ENCODE measurements at regions not wholly inside any gene's neighbourhood (a gene's known extent, or its start where the extent isn't known, plus 50 kb on each side); places are given as distances from the start of the nearest gene placed in this dataset.

DNA sequence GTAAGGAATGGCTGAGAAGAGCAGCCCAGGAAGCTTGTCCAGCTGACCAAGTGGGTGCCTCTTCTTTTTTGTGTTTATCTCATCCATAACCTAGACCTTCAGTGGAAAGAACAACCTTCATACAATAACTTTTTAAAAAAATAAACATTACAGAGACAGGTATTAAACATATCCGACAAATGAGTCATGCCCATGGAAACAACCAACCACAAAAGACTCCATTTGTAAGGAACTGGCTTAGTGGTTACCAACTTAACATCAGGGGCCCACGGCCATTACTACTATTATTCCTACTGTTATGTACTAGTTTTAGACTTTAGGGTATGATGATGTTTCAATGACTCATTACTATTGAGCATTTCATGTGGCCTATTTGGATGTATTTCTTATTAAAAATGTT, 191.7 kb upstream of the SERP2 start:
- no peak for DNase-seq (ENCODE audit: low read depth in 2 of 2)

DNA sequence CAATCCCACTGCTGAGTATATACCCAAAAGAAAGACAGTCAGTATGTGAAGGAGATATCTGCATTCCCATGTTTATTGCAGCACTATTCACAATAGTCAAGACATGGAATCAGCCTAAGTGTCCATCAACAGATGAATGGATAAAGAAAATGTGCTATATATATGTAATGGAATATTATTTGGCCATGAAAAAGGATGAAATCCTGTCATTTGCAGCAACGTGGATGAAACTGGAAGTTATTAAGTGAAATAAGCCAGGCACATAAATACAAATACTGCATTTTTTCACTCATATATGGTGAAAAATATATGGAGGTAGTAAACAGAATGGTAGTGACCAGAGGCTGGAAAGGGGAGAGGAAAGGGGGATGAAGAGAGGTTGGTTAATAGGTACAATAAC, 188.9 kb upstream of the SERP2 start:
- no peak for DNase-seq (ENCODE audit: low read depth in 2 of 2)

GRCh38 chr13:44188257-44188656, 185.4 kb upstream of the SERP2 start:
- DNase-seq (ENCODE audit: low read depth in 2 of 2), result no peak

GRCh38 chr13:44189085-44189484, 184.5 kb upstream of the SERP2 start:
- DNase-seq (ENCODE audit: low read depth in 2 of 2), result no peak

DNA sequence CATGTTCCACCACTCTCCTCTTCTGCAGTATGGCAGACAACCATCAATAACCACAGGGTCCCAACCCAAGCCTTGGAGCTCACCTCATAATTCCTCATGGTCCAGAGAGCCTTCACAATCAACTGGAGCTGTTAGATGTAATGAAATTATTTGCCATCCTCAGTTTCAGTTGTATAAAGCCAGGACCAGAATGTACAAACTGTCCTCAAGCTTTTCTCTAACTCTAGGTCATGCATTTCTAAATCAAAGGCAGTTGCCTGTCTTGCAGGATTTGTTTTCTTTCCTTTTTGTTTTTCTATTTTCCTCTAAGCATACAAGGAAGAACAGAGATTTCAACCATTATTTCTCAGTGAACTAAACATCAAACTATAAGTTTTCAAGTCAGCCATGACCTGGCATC, 182.5 kb upstream of the SERP2 start:
- no peak for DNase-seq (ENCODE audit: low read depth in 2 of 2)

DNA sequence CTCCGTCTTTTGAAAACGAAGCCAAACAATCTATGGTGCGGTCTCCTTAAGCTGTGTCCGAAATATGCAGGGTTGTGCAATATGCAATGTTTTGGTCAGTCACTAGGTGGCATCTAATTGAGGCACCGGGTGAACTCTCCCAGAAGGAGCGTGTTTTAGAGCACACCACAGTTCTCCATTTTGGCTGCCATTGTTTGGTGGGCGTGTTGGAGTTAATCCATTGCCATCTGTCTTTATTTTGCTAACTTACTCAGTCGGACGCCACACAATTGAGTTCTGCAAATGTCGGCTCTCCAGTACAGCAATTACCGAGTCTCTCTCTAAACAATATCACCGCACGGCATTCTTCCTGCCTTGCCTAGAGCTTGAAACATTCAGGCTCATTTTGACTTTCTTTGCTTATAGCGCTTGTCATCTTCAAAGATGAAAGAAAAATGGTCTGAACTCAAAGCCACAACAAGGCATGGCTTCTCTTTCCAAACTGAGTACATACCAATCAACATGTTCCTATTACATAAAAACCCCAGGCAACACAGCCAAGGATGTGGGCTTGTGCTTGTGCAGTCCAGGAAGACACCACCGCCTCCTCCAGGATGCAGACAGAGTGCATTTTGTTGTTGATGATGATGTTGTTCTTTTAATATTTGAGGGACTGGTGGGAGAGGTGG, 182.0 kb upstream of the SERP2 start:
- DNase-seq (ENCODE audit: low read depth in 2 of 2), result peak; percentile 1 to 13

DNA sequence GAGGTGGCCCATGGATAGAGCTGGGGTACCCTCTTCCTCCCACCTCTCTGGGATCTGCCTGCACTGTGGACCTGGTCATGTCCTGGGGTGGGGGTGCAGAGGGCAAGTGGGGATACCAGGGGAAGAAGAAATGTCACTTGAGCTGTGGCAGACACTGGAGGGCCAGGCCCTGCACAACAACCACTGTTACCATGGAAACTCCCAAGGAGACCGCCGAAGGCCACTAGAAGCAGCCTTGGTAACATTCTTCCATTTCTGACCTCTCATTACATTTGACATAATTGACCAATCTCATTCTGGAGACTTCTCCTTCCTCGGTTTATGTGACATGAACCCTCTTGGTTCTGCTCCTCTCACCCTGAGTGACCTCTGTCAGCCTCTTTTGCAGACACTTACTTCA, 179.9 kb upstream of the SERP2 start:
- no peak for DNase-seq (ENCODE audit: low read depth in 2 of 2)

GRCh38 chr13:44195245-44195644, 178.4 kb upstream of the SERP2 start:
- DNase-seq (ENCODE audit: low read depth in 2 of 2), result no peak

GRCh38 chr13:44196196-44196751, 177.3 kb upstream of the SERP2 start:
- no peak for DNase-seq (ENCODE audit: low read depth in 2 of 2)

- DNase-seq (ENCODE audit: low read depth in 2 of 2), result no peak
These were observed 175.5 kb upstream of the SERP2 start for GRCh38 chr13:44197791-44198770.

GRCh38 chr13:44198826-44199225, 174.8 kb upstream of the SERP2 start:
- DNase-seq (ENCODE audit: low read depth in 2 of 2), result no peak

DNA sequence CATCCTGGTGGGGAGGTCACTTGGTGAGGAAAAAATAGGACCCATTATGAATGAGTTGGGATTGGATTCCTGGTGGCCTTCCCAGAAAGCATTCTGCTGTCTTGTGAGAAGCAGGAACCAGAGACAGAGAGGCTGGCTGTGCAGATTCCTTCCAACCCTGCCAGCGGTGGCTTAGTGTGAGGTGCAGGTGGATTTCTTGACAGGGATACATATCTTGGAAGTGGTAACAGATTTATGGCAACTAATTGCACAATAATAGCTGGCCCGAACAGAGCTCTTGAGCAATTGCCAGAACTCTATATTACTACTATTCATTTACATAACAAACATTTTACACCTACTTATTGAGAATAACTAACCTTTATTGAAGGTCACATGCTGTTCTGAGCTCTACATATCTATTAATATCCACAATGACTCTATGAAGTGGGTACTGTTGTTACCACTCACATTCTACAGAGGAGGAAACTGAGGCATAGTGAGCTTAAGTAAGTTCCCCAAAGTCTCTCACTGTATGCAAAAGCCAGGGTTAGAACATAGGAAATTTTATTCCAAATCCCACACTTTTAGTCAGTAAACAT, 173.9 kb upstream of the SERP2 start:
- DNase-seq (ENCODE audit: low read depth in 2 of 2), result no peak

DNA sequence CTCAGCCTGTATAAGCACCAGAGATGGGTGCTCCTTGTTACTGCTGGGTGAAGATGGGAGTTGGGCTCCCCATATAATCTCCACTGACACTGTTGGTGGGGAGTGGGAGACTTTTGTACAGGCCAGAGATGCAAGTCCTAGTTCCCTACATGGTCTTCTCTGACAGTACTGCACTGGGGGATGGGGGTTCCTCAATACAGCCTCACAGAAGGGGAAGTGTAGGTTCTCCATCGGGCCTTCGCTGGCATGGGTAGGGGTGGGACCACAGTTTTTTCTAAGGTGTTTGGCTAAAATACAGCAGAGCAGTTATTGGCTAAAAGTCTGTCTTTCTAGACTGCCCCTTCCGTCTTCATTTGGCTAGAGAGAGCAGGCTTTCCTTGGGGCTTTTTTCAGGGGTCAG, 167.2 kb upstream of the SERP2 start:
- DNase-seq (ENCODE audit: low read depth in 2 of 2), result no peak

DNA sequence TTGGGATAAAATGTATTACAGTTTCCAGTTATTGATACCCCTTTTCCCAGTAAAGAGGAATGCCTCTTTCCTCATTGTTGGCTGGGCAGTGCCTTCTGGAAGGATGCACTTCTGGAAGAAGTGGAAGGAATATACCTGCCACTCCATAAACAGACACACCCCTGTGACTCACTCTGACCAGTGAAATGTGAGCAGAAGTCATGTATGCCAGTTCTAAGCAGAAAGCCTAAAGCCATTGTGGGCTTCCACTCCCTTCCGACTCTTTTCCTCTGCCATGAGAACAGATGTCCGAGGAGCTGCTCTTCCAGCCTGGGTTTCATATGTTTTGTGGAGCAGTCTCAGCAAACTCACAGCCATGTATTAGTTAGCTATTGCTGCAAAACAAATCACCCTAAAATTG, 166.1 kb upstream of the SERP2 start:
- no peak for DNase-seq (ENCODE audit: low read depth in 2 of 2)

DNA sequence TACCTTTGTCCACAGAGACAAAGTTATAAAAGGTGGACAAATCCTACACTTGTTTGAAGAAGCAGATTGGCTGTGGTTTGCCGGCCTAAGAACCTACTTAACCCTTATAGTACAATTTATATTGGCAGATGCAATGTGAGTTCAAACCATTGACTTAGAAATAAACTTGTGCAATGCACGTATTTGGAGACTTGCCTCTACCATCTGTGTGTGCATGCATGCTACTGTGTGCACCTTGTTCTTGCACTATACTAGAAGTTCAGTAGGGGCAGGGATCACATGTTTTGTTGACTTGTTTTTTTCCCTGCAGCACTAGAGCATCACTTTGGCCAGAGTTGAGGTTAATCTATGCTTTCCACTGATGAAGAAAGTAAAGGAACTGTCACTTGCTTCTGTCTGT, 163.1 kb upstream of the SERP2 start:
- no peak for DNase-seq (ENCODE audit: low read depth in 2 of 2)

DNA sequence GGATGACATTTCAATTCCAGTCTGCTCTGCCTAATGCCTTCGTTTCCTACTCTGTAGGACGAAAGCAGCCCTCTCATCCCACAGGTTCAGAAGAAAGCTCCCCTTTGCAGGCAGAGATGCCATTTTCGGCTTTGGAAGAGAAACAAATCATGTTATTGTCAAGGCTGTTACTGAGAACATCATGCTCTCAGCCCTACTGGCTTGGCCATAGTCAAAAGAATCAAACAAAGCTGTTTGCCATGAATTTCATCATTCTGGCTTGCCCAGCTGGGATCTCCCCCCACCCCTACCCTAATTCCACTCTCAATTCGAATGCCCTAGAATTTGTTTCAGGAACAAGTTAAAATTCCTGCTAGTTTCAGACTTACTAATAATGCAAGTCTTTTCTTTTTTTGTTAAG, 162.3 kb upstream of the SERP2 start:
- no peak for DNase-seq (ENCODE audit: low read depth in 2 of 2)

- no peak for DNase-seq (ENCODE audit: low read depth in 2 of 2)
These were observed 161.8 kb upstream of the SERP2 start for GRCh38 chr13:44211704-44212346.

- DNase-seq (ENCODE audit: low read depth in 2 of 2), result no peak
These were observed 160.8 kb upstream of the SERP2 start for GRCh38 chr13:44212633-44213396.

DNA sequence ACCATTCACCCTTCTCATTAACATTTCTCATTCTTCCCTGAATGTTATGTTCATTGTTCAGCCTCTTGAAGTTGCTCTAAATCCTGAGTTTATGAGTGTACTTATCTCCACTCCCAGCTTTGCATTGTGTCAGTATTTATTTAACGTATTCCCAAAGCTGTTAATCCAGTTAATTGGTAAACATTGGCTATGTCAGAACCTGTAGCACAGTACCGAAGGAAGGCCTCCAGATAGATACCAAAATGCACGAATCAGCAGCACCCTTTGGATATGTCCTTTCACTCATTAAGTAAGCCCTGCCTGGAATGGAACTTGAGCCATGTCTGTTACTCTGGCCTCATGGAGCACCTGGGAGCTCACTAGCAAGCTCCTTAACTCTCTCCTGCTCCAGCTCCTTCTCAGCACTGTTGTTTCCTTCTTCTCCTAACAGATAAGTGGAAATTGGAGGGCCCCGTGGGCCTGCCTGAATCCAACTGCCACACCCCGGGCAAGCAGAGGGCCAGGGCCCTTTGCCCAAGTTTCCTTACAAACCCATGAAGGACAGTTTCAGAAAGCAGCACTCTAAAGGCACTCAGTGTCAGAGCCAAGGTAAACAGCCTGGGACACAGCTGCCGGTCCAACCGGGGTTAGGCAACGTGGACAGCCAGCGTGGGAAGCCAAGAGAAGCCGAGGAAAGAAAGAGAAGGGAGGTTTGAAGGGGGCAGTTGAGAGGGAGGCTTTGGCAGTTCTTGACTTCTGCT, 155.0 kb upstream of the SERP2 start:
- no peak for DNase-seq (ENCODE audit: low read depth in 2 of 2)

Measured in activated CD8-positive, alpha-beta memory T cell treated with anti-CD3 and anti-CD28 coated beads for 4 hours (primary cell).